GM12875 (cell line): ENCODE measurements at regions not wholly inside any gene's neighbourhood (a gene's known extent, or its start where the extent isn't known, plus 50 kb on each side); places are given as distances from the start of the nearest gene placed in this dataset.

ENCODE experiments used
- H3K4me3 ChIP-seq: one replicate; pipeline ENCODE4 v1.5.1; 2011; ENCODE audit warnings: low read depth, low read length, control low read depth
- TF ChIP-seq, protein P1 (sequence below): IDR thresholded peaks from 2 replicates; pipeline ENCODE4 v1.5.1; 2011; ENCODE audit warnings: low read depth, mild to moderate bottlenecking, control low read depth, inconsistent platforms, low read length, moderate library complexity, borderline replicate concordance; ENCODE audit not compliant: insufficient read depth

DNA sequence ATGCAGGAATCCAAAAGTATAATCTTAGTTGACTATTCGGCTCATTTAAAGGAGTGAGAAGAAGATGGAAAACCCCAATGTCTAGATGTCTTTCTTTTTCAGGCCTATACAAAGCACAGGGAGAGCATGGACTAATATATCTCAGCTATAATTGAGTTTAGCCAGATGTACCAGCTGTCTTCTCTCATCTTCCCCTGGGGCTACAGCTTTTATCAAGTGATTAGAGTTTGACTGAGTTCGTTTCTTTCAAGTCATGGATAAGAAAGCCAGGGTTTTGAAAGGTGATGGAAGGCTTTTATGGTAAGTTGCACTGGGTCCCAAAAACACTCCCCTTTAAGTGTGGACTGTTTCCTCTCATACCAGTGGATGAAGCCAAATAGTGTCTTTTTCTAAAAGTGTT, 1172.8 kb upstream of the TENM4 start:
- TF ChIP-seq, protein P1, sequence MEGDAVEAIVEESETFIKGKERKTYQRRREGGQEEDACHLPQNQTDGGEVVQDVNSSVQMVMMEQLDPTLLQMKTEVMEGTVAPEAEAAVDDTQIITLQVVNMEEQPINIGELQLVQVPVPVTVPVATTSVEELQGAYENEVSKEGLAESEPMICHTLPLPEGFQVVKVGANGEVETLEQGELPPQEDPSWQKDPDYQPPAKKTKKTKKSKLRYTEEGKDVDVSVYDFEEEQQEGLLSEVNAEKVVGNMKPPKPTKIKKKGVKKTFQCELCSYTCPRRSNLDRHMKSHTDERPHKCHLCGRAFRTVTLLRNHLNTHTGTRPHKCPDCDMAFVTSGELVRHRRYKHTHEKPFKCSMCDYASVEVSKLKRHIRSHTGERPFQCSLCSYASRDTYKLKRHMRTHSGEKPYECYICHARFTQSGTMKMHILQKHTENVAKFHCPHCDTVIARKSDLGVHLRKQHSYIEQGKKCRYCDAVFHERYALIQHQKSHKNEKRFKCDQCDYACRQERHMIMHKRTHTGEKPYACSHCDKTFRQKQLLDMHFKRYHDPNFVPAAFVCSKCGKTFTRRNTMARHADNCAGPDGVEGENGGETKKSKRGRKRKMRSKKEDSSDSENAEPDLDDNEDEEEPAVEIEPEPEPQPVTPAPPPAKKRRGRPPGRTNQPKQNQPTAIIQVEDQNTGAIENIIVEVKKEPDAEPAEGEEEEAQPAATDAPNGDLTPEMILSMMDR = no peak
- no peak overlapping the region for H3K4me3 ChIP-seq

GRCh38 chr11:80610516-80610915, 1169.7 kb upstream of the TENM4 start:
- TF ChIP-seq, protein P1 = no peak
- no peak overlapping the region for H3K4me3 ChIP-seq

GRCh38 chr11:80603472-80603871, 1162.6 kb upstream of the TENM4 start:
- no peak overlapping the region for H3K4me3 ChIP-seq
- TF ChIP-seq, protein P1 = no peak

- H3K4me3 ChIP-seq = no peak overlapping the region
- TF ChIP-seq, protein P1 = no peak
Observed at GRCh38 chr11:80598905-80599304, 1158.1 kb upstream of the TENM4 start.

DNA sequence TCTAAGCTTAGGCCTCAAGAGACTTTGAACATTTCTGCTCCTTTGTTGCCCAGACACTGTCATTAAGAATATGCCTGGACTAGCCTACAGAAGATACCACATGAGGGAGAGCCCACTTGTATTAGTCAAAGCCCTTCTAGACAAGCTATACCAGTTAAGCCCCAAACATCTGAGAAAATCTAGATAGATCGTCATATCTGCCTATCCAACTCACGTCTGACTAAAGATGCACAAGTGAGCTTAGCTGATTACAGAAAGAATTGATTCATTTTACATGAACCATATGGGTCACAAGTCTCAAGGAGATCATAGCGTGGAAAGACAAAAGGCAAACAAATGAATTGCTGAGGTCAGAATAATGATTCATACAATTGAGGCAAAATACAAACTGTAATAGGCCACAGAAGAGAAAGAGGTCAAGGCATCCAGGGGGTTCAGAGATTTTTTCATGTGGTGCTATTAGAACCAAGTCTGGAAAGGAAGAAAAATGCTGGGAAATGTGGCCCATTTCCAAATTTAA, 1155.5 kb upstream of the TENM4 start:
- H3K4me3 ChIP-seq = no peak overlapping the region
- TF ChIP-seq, protein P1 = no peak

- no peak overlapping the region for H3K4me3 ChIP-seq
- TF ChIP-seq, protein P1 = no peak
Observed at GRCh38 chr11:80595011-80595410, 1154.2 kb upstream of the TENM4 start.

DNA sequence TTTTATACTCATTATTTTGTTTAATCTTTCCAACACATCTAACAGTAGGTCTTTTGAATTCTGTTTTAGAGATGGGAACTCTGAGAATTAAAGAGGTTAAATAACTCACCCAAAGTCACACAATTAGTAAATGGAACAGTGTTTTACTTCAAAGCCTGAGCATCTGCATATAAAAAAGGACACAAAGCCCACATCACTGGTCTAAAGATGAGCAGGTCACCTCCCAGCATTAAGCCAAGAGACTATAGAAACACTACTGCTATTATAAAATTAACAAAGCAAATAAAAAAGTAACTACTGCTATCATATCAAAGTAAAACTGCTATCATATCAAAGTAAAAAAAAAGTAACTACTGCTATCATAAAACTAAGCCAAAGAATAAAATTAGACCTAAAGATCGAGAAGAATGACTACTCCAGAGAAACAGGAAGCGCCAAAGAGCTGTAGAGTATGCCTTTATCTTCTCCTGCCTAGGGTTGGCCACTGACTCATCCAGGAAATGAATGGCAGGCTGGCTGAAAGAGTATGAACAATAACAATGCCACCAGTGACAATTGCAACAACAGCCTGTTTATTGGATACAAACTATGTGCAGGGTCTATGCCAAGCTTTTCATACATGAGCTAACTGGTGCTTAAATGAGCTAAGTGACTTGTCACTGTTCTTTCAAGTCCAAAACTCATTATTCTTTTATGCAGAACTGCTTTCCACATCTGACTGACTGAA, 1153.0 kb upstream of the TENM4 start:
- TF ChIP-seq, protein P1 = no peak
- H3K4me3 ChIP-seq = no peak overlapping the region
